H9 (cell line): ENCODE measurements at regions not wholly inside any gene's neighbourhood (a gene's known extent, or its start where the extent isn't known, plus 50 kb on each side); places are given as distances from the start of the nearest gene placed in this dataset.

Experiments
- DNase-seq: peaks from one replicate; pipeline ENCODE4 v3.0.0-alpha.2; 2017
- H2AFZ ChIP-seq: one replicate; pipeline ENCODE4 v1.6.1; 2013; ENCODE audit warnings: mild to moderate bottlenecking, low read length, control low read depth, moderate library complexity
- H2AK5ac ChIP-seq: 2 replicates; pipeline ENCODE4 v1.6.1; 2013; ENCODE audit warnings: low read length, control low read depth, mixed read lengths; ENCODE audit not compliant: insufficient read length
- H2BK120ac ChIP-seq: one replicate; pipeline ENCODE4 v1.6.1; 2013; ENCODE audit warnings: low read depth, mild to moderate bottlenecking, low read length, control low read depth, inconsistent platforms; ENCODE audit not compliant: poor library complexity, severe bottlenecking
- H2BK12ac ChIP-seq: 2 replicates; pipeline ENCODE4 v1.6.1; 2013; ENCODE audit warnings: low read length, control low read depth, mixed read lengths, low read depth; ENCODE audit not compliant: insufficient read length
- H2BK15ac ChIP-seq: 2 replicates; pipeline ENCODE4 v1.6.1; 2013; ENCODE audit warnings: low read depth, low read length, control low read depth
- H2BK20ac ChIP-seq: one replicate; pipeline ENCODE4 v1.6.1; 2013; ENCODE audit warnings: low read depth, mild to moderate bottlenecking, low read length, control low read depth, inconsistent platforms; ENCODE audit not compliant: poor library complexity, severe bottlenecking
- H2BK5ac ChIP-seq: 2 replicates; pipeline ENCODE4 v1.6.1; 2013; ENCODE audit warnings: low read length, control low read depth, mixed read lengths; ENCODE audit not compliant: insufficient read length
- H3K14ac ChIP-seq: 2 replicates; pipeline ENCODE4 v1.6.1; 2013; ENCODE audit warnings: low read length, control low read depth; ENCODE audit not compliant: insufficient read depth
- H3K18ac ChIP-seq: 2 replicates; pipeline ENCODE4 v1.6.1; 2013; ENCODE audit warnings: low read depth, mild to moderate bottlenecking, mixed read lengths, low read length, control low read depth; ENCODE audit not compliant: insufficient read length
- H3K23ac ChIP-seq: 2 replicates; pipeline ENCODE4 v1.6.1; 2013; ENCODE audit warnings: low read length, control low read depth, mixed read lengths, low read depth; ENCODE audit not compliant: insufficient read length
- H3K23me2 ChIP-seq: 2 replicates; pipeline ENCODE4 v1.6.1; 2013; ENCODE audit warnings: low read depth, mild to moderate bottlenecking, mixed read lengths, low read length, control low read depth; ENCODE audit not compliant: insufficient read length, poor library complexity, severe bottlenecking
- H3K27ac ChIP-seq: 2 replicates; pipeline ENCODE4 v1.5.1; 2013; ENCODE audit warnings: low read length, control low read depth, mixed read lengths, low read depth; ENCODE audit not compliant: insufficient read length
- H3K27me3 ChIP-seq: 2 replicates; pipeline ENCODE4 v1.6.1; 2013; ENCODE audit warnings: low read length, control low read depth, inconsistent platforms; ENCODE audit not compliant: insufficient read depth
- H3K4ac ChIP-seq: 2 replicates; pipeline ENCODE4 v1.6.1; 2013; ENCODE audit warnings: low read depth, mild to moderate bottlenecking, control low read depth, inconsistent platforms, low read length, moderate library complexity
- H3K4me1 ChIP-seq: 2 replicates; pipeline ENCODE4 v1.6.1; 2013; ENCODE audit warnings: low read length, control low read depth, inconsistent platforms; ENCODE audit not compliant: insufficient read depth
- H3K4me2 ChIP-seq: 2 replicates; pipeline ENCODE4 v1.6.1; 2013; ENCODE audit warnings: low read length, control low read depth, mixed read lengths; ENCODE audit not compliant: insufficient read length, insufficient read depth
- H3K56ac ChIP-seq: 2 replicates; pipeline ENCODE4 v1.6.1; 2013; ENCODE audit warnings: low read depth, mild to moderate bottlenecking, mixed read lengths, low read length, control low read depth; ENCODE audit not compliant: insufficient read length
- H3K79me1 ChIP-seq: 2 replicates; pipeline ENCODE4 v1.6.1; 2013; ENCODE audit warnings: low read depth, mild to moderate bottlenecking, moderate library complexity, low read length, control low read depth, inconsistent platforms; ENCODE audit not compliant: insufficient read depth, poor library complexity, severe bottlenecking
- H3K79me2 ChIP-seq: 2 replicates; pipeline ENCODE4 v1.6.1; 2013; ENCODE audit warnings: low read length, control low read depth, inconsistent platforms; ENCODE audit not compliant: insufficient read depth
- H3K9ac ChIP-seq: 2 replicates; pipeline ENCODE4 v1.6.1; 2013; ENCODE audit warnings: low read length, control low read depth, mixed read lengths; ENCODE audit not compliant: insufficient read length; ENCODE audit errors: extremely low read depth
- H3K9me3 ChIP-seq: one replicate; pipeline ENCODE4 v1.6.1; 2013; ENCODE audit warnings: low read depth, low read length, inconsistent platforms; ENCODE audit not compliant: control insufficient read depth
- H3T11ph ChIP-seq: one replicate; pipeline ENCODE4 v1.6.1; 2013; ENCODE audit warnings: mild to moderate bottlenecking, low read length, control low read depth, inconsistent platforms
- H4K20me1 ChIP-seq: one replicate; pipeline ENCODE4 v1.6.1; 2013; ENCODE audit not compliant: control insufficient read depth, insufficient read length, insufficient read depth
- H4K5ac ChIP-seq: 2 replicates; pipeline ENCODE4 v1.6.1; 2013; ENCODE audit warnings: low read depth, mild to moderate bottlenecking, mixed read lengths, low read length, control low read depth; ENCODE audit not compliant: insufficient read length
- H4K8ac ChIP-seq: replicated peaks from 2 replicates; pipeline ENCODE4 v1.6.1; 2013; ENCODE audit warnings: low read length, control low read depth, mixed read lengths, low read depth; ENCODE audit not compliant: insufficient read length
- H4K91ac ChIP-seq: 2 replicates; pipeline ENCODE4 v1.6.1; 2013; ENCODE audit warnings: low read depth, mild to moderate bottlenecking, moderate library complexity, mixed read lengths, low read length, control low read depth; ENCODE audit not compliant: insufficient read length
- H3K27ac Mint-ChIP-seq, 3 experiments: 2 replicates in 2 of 3; 3 replicates in 1 of 3; pipeline ENCODE4 v1.8.0; 2020 to 2021; ENCODE audit warnings: mixed read lengths in 3 of 3, mild to moderate bottlenecking in 1 of 3, moderate library complexity in 1 of 3
- H3K27me3 Mint-ChIP-seq: 2 replicates; pipeline ENCODE4 v1.8.0; 2021; ENCODE audit warnings: low read depth, mild to moderate bottlenecking, moderate library complexity, mixed read lengths
- H3K36me3 Mint-ChIP-seq, 3 experiments: 2 replicates in 2 of 3; 3 replicates in 1 of 3; pipeline ENCODE4 v1.8.0; 2020 to 2021; ENCODE audit warnings: low read depth in 3 of 3, mixed read lengths in 3 of 3; ENCODE audit not compliant: insufficient read depth in 1 of 3
- H3K4me1 Mint-ChIP-seq, 2 experiments: 2 replicates each; pipeline ENCODE4 v1.8.0; 2020; ENCODE audit warnings: mixed read lengths in 2 of 2
- H3K4me3 Mint-ChIP-seq, 2 experiments: 2 replicates in 1 of 2; 3 replicates in 1 of 2; pipeline ENCODE4 v1.8.0; 2020 to 2021; ENCODE audit warnings: mild to moderate bottlenecking in 2 of 2, mixed read lengths in 2 of 2, moderate library complexity in 1 of 2
- H3K9me3 Mint-ChIP-seq, 2 experiments: 2 replicates in 1 of 2; 3 replicates in 1 of 2; pipeline ENCODE4 v1.8.0; 2020; ENCODE audit warnings: mild to moderate bottlenecking in 2 of 2, mixed read lengths in 2 of 2, moderate library complexity in 1 of 2
- CTCF ChIP-seq: fragments of 200-600 bp; sonication (generic); conservative IDR thresholded peaks from 3 replicates; pipeline ENCODE4 v1.8.0; 2021; ENCODE audit warnings: antibody characterized with exemption, mild to moderate bottlenecking
- WGBS: extraction: QIAGEN DNeasy Blood & Tissue Kit; methylation state at CpG from one replicate; pipeline ENCODE4 v1.1.7; 2013; ENCODE audit warnings: missing lambda C conversion rate, low lambda C conversion rate, mixed read lengths; ENCODE audit not compliant: insufficient read length; ENCODE audit errors: extremely low coverage; 5-methylcytosine and 5-hydroxymethylcytosine counted together

- Mint-ChIP-seq H3K36me3 (no peaks in the 10 kb centered on the region), H3K4me1 (peaks cover 3 to 8% of the 10 kb centered on the region in 2 experiments; a peak in 2 of 4 replicates), H3K9me3 (no peaks in the 10 kb centered on the region), H3K27ac (no peak overlapping the region), H3K27me3 (no peaks in the 10 kb centered on the region), H3K4me3 (no peak overlapping the region)
- Histone ChIP-seq H3K27ac (no peak overlapping the region), H3T11ph (no peak overlapping the region), H3K23me2 (no peaks in the 10 kb centered on the region), H3K9me3 (no peaks in the 10 kb centered on the region), H3K4me2 (no peak overlapping the region), H3K14ac (no peak overlapping the region), H4K8ac (no peak overlapping the region), H3K23ac (no peak overlapping the region), H2AK5ac (no peak overlapping the region), H3K27me3 (no peaks in the 10 kb centered on the region), H2BK20ac (no peak overlapping the region), H4K91ac (no peak overlapping the region), H2AFZ (no peak overlapping the region), H3K4ac (no peak overlapping the region), H3K4me1 (no peaks in the 10 kb centered on the region), H3K18ac (no peak overlapping the region), H3K79me1 (no peaks in the 10 kb centered on the region), H2BK120ac (no peak overlapping the region), H3K79me2 (no peaks in the 10 kb centered on the region), H3K56ac (no peak overlapping the region), H4K5ac (no peak overlapping the region), H3K9ac (no peak overlapping the region), H4K20me1 (no peaks in the 10 kb centered on the region), H2BK15ac (no peak overlapping the region), H2BK12ac (no peak overlapping the region), H2BK5ac (no peak overlapping the region)
- no CpG with 5 or more reads among the region's 5 CpGs for WGBS
- no peak for DNase-seq
- peak; percentile 98 for TF ChIP-seq CTCF
Measured at GRCh38 chr1:240027059-240027462, 64.6 kb upstream of the FMN2 start.
